HL-60 (cell line): ENCODE measurements at regions not wholly inside any gene's neighbourhood (a gene's known extent, or its start where the extent isn't known, plus 50 kb on each side); places are given as distances from the start of the nearest gene placed in this dataset.

Source experiments
- CTCF ChIP-seq: IDR thresholded peaks from one replicate; pipeline ENCODE4 v1.5.1; 2011; ENCODE audit warnings: low read length, control low read depth, inconsistent platforms; ENCODE audit not compliant: insufficient read depth
- GABPA ChIP-seq: IDR thresholded peaks from 2 replicates; pipeline ENCODE4 v1.6.1; 2012; ENCODE audit warnings: low read depth
- POLR2AphosphoS5 ChIP-seq: IDR thresholded peaks from 2 replicates; pipeline ENCODE4 v1.6.1; 2012; ENCODE audit warnings: low read depth
- REST ChIP-seq: IDR thresholded peaks from 2 replicates; pipeline ENCODE4 v1.6.1; 2012; ENCODE audit warnings: low read depth; ENCODE audit not compliant: insufficient replicate concordance
- SPI1 ChIP-seq: IDR thresholded peaks from 2 replicates; pipeline ENCODE4 v1.6.1; 2012; ENCODE audit warnings: low read depth, mild to moderate bottlenecking, borderline replicate concordance

DNA sequence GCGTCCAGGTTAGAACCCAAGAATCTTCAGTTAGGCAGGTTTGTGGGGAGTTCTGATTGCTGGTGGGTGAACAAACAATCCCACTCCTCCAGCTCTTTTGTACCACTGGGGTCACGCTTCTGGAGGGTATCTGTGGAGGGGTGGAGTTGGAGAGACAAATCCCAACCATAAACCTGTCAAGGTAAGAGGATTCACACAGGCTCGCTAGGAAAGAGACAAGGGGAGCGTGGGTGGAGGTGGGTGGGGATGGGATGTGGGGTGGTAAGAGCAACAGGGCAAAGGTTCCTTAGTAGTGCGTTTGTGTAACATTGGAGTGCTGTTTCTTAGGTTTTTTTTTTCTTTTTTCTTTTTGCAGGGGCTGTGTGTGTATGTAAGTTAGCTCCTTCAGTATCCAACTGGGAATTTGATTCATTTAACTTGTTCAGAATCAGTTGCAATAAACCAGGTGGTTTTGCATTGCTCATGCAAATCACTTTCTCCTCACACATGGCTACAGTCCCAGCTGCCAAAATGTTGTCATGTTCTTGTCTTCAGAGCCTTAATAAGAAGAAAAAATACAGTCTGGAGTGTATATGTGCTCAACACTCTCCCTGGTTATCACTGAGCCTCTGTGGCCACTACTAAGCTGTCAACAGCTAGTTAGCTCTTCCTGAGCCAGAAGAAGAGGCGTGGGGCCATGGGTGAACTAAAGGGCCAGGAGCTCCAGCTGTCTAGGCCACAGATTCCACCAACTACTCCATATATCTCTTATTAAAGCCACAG is 164.0 kb upstream of the RAD23B start:
- no peak for TF ChIP-seq POLR2AphosphoS5
- no peak for TF ChIP-seq CTCF
- TF ChIP-seq GABPA = no peak
- no peak for TF ChIP-seq REST
- no peak for TF ChIP-seq SPI1
